ENCODE measurements at regions not wholly inside any gene's neighbourhood (a gene's known extent, or its start where the extent isn't known, plus 50 kb on each side); places are given as distances from the start of the nearest gene placed in this dataset.

- Histone ChIP-seq H3K27ac (ENCODE audit: control insufficient read depth, insufficient read depth, low read length) (no peak overlapping the region), H3K4me3 (ENCODE audit: control insufficient read depth in 2 of 3, extremely low read depth in 1 of 3, insufficient read depth in 2 of 3, low read depth in 1 of 3, low read length in 3 of 3) (no peak overlapping the region), H3K4me1 (ENCODE audit: control insufficient read depth, extremely low read depth, insufficient read depth, low read length) (no peaks in the 10 kb centered on the region), H4K20me1 (ENCODE audit: control insufficient read depth, extremely low read depth, insufficient read depth, low read length) (no peaks in the 10 kb centered on the region), H3K36me3 (ENCODE audit: control insufficient read depth in 2 of 2, extremely low read depth in 1 of 2, insufficient read depth in 2 of 2, low read length in 2 of 2) (no peaks in the 10 kb centered on the region), H3K9ac (ENCODE audit: control insufficient read depth, extremely low read depth, insufficient read depth, low read length) (no peak overlapping the region), H3K79me2 (ENCODE audit: control insufficient read depth, insufficient read depth, low read length) (no peaks in the 10 kb centered on the region), H3K27me3 (ENCODE audit: control insufficient read depth, extremely low read depth, insufficient read depth, low read length) (no peaks in the 10 kb centered on the region), H3K9me1 (ENCODE audit: control insufficient read depth, extremely low read depth, insufficient read depth, low read length) (no peaks in the 10 kb centered on the region), H2AFZ (ENCODE audit: control insufficient read depth, low read length) (no peak overlapping the region), H3K9me3 (ENCODE audit: control insufficient read depth, low read depth, low read length) (no peaks in the 10 kb centered on the region), H3K4me2 (ENCODE audit: control insufficient read depth, extremely low read depth, insufficient read depth, low read depth, low read length) (no peak overlapping the region)
- DNase-seq (ENCODE audit: low read depth, low spot score), result no peak
- dilution Hi-C loops (cut with MboI; ENCODE audit: extremely low pct_ligation_motif_present, low sequenced_read_pairs), result no loop called here
- TF ChIP-seq EZH2 (IDR thresholded peaks at IDR 0.05; ENCODE audit: low read length) (no peak), CTCF (optimal IDR thresholded peaks at IDR 0.05 in 1 of 3, IDR thresholded peaks at IDR 0.05 in 1 of 3, conservative IDR thresholded peaks at IDR 0.05 in 1 of 3; ENCODE audit: extremely low read depth in 1 of 3, insufficient read depth in 2 of 3, low read length in 3 of 3) (no peak)
- no peak for FAIRE-seq
Measured at GRCh38 chr5:166781737-166782136, 1509.7 kb upstream of the WWC1 start.

- H3K4me3 ChIP-seq (ENCODE audit: control insufficient read depth in 2 of 3, extremely low read depth in 1 of 3, insufficient read depth in 2 of 3, low read depth in 1 of 3, low read length in 3 of 3), result no peak overlapping the region
- dilution Hi-C loops (cut with MboI; ENCODE audit: extremely low pct_ligation_motif_present, low sequenced_read_pairs), result no loop called here
- H4K20me1 ChIP-seq (ENCODE audit: control insufficient read depth, extremely low read depth, insufficient read depth, low read length), result no peaks in the 10 kb centered on the region
- H3K36me3 ChIP-seq (ENCODE audit: control insufficient read depth in 2 of 2, extremely low read depth in 1 of 2, insufficient read depth in 2 of 2, low read length in 2 of 2), result no peaks in the 10 kb centered on the region
- no peak overlapping the region for H3K9ac ChIP-seq (ENCODE audit: control insufficient read depth, extremely low read depth, insufficient read depth, low read length)
- no peaks in the 10 kb centered on the region for H3K27me3 ChIP-seq (ENCODE audit: control insufficient read depth, extremely low read depth, insufficient read depth, low read length)
- TF ChIP-seq CTCF (optimal IDR thresholded peaks at IDR 0.05 in 1 of 3, IDR thresholded peaks at IDR 0.05 in 1 of 3, conservative IDR thresholded peaks at IDR 0.05 in 1 of 3; ENCODE audit: extremely low read depth in 1 of 3, insufficient read depth in 2 of 3, low read length in 3 of 3) (no peak), EZH2 (IDR thresholded peaks at IDR 0.05; ENCODE audit: low read length) (no peak)
- no peak overlapping the region for H3K4me2 ChIP-seq (ENCODE audit: control insufficient read depth, extremely low read depth, insufficient read depth, low read depth, low read length)
- no peaks in the 10 kb centered on the region for H3K4me1 ChIP-seq (ENCODE audit: control insufficient read depth, extremely low read depth, insufficient read depth, low read length)
- no peak for FAIRE-seq
- H3K9me1 ChIP-seq (ENCODE audit: control insufficient read depth, extremely low read depth, insufficient read depth, low read length), result no peaks in the 10 kb centered on the region
- no peak overlapping the region for H2AFZ ChIP-seq (ENCODE audit: control insufficient read depth, low read length)
- no peaks in the 10 kb centered on the region for H3K79me2 ChIP-seq (ENCODE audit: control insufficient read depth, insufficient read depth, low read length)
- no peak overlapping the region for H3K27ac ChIP-seq (ENCODE audit: control insufficient read depth, insufficient read depth, low read length)
- DNase-seq (ENCODE audit: low read depth, low spot score), result no peak
- H3K9me3 ChIP-seq (ENCODE audit: control insufficient read depth, low read depth, low read length), result no peaks in the 10 kb centered on the region
Measured at GRCh38 chr5:166784545-166785078, 1506.8 kb upstream of the WWC1 start.

Measured in keratinocyte (primary cell).